ENCODE measurements at regions not wholly inside any gene's neighbourhood (a gene's known extent, or its start where the extent isn't known, plus 50 kb on each side); places are given as distances from the start of the nearest gene placed in this dataset.

GRCh38 chr15:62603742-62604141 lies 438.7 kb upstream of the C2CD4B start:
- no peak overlapping the region for H2AFZ ChIP-seq (ENCODE audit: low read length)
- no peak overlapping the region for H3K27ac ChIP-seq (ENCODE audit: low read depth, low read length, poor library complexity, severe bottlenecking)
- no peaks in the 10 kb centered on the region for H3K36me3 ChIP-seq (ENCODE audit: insufficient read depth, low read length)
- BruUV-seq (replicated peaks), result no TSS peak
- ChIA-PET CTCF (ENCODE audit: unreplicated experiment) (no interaction called here), POLR2A (no interaction called here)
- H3K4me2 ChIP-seq (ENCODE audit: low read length), result no peak overlapping the region
- H3K9me3 ChIP-seq (ENCODE audit: low read length), result no peaks in the 10 kb centered on the region
- TF ChIP-seq EZH2phosphoT487 (IDR thresholded peaks at IDR 0.05; ENCODE audit: borderline replicate concordance, low read depth, low read length), result no peak
- no peak for TF ChIP-seq CTCF (conservative IDR thresholded peaks at IDR 0.05; ENCODE audit: low read length)
- H4K20me1 ChIP-seq (ENCODE audit: insufficient read depth, low read length), result no peaks in the 10 kb centered on the region
- no peaks in the 10 kb centered on the region for H3K4me1 ChIP-seq (ENCODE audit: insufficient read depth, low read length, poor library complexity, severe bottlenecking)
- intact Hi-C loops (cut with micrococcal nuclease; ENCODE audit: unreplicated experiment), result no loop called here
- no peaks in the 10 kb centered on the region for H3K79me2 ChIP-seq (ENCODE audit: insufficient read depth, low read depth, low read length)
- H3K9me2 ChIP-seq (ENCODE audit: insufficient read depth, low read length), result no peaks in the 10 kb centered on the region
- no peak for DNase-seq (ENCODE audit: low spot score)
- no peak overlapping the region for H3K4me3 ChIP-seq (ENCODE audit: low read depth, low read length, poor library complexity, severe bottlenecking)

GRCh38 chr15:62605282-62605681 lies 437.3 kb upstream of the TPM1 start:
- Histone ChIP-seq H4K20me1 (ENCODE audit: insufficient read depth, low read length) (no peaks in the 10 kb centered on the region), H2AFZ (ENCODE audit: low read length) (no peak overlapping the region), H3K4me2 (ENCODE audit: low read length) (no peak overlapping the region), H3K4me3 (ENCODE audit: low read depth, low read length, poor library complexity, severe bottlenecking) (no peak overlapping the region), H3K27ac (ENCODE audit: low read depth, low read length, poor library complexity, severe bottlenecking) (no peak overlapping the region), H3K36me3 (ENCODE audit: insufficient read depth, low read length) (no peaks in the 10 kb centered on the region), H3K9me3 (ENCODE audit: low read length) (no peaks in the 10 kb centered on the region), H3K9me2 (ENCODE audit: insufficient read depth, low read length) (no peaks in the 10 kb centered on the region), H3K79me2 (ENCODE audit: insufficient read depth, low read depth, low read length) (no peaks in the 10 kb centered on the region), H3K4me1 (ENCODE audit: insufficient read depth, low read length, poor library complexity, severe bottlenecking) (no peaks in the 10 kb centered on the region)
- no TSS peak for BruUV-seq (replicated peaks)
- intact Hi-C loops (cut with micrococcal nuclease; ENCODE audit: unreplicated experiment), result no loop called here
- DNase-seq (ENCODE audit: low spot score), result no peak
- TF ChIP-seq EZH2phosphoT487 (IDR thresholded peaks at IDR 0.05; ENCODE audit: borderline replicate concordance, low read depth, low read length) (no peak), CTCF (conservative IDR thresholded peaks at IDR 0.05; ENCODE audit: low read length) (no peak)
- CTCF ChIA-PET (ENCODE audit: unreplicated experiment), result no interaction called here
- POLR2A ChIA-PET, result interaction anchor here (0.6 kb wide), 1 partner anchor 418 kb away, joined by 3 read pairs; no protein-coding TSS in a partner anchor

- Histone ChIP-seq H3K9me2 (ENCODE audit: insufficient read depth, low read length) (no peaks in the 10 kb centered on the region), H3K36me3 (ENCODE audit: insufficient read depth, low read length) (no peaks in the 10 kb centered on the region), H3K4me3 (ENCODE audit: low read depth, low read length, poor library complexity, severe bottlenecking) (no peak overlapping the region), H3K27ac (ENCODE audit: low read depth, low read length, poor library complexity, severe bottlenecking) (no peak overlapping the region), H3K79me2 (ENCODE audit: insufficient read depth, low read depth, low read length) (no peaks in the 10 kb centered on the region), H2AFZ (ENCODE audit: low read length) (no peak overlapping the region), H3K4me1 (ENCODE audit: insufficient read depth, low read length, poor library complexity, severe bottlenecking) (no peaks in the 10 kb centered on the region), H3K9me3 (ENCODE audit: low read length) (no peaks in the 10 kb centered on the region), H3K4me2 (ENCODE audit: low read length) (no peak overlapping the region), H4K20me1 (ENCODE audit: insufficient read depth, low read length) (no peaks in the 10 kb centered on the region)
- CTCF ChIA-PET (ENCODE audit: unreplicated experiment), result no interaction called here
- TF ChIP-seq CTCF (conservative IDR thresholded peaks at IDR 0.05; ENCODE audit: low read length), result no peak
- TF ChIP-seq EZH2phosphoT487 (IDR thresholded peaks at IDR 0.05; ENCODE audit: borderline replicate concordance, low read depth, low read length), result no peak
- no TSS peak for BruUV-seq (replicated peaks)
- intact Hi-C loops (cut with micrococcal nuclease; ENCODE audit: unreplicated experiment), result no loop called here
- POLR2A ChIA-PET, result no interaction called here
- no peak for DNase-seq (ENCODE audit: low spot score)
Observed at GRCh38 chr15:62606376-62607113, 436.0 kb upstream of the TPM1 start.
